HG03575 (cell line): ENCODE measurements at regions not wholly inside any gene's neighbourhood (a gene's known extent, or its start where the extent isn't known, plus 50 kb on each side); places are given as distances from the start of the nearest gene placed in this dataset.
"Not testable (repeated sequence)": the region's sequence is repeated elsewhere in the genome, so short reads cannot be mapped to it uniquely, and the experiment has no call there.

Source experiments
- ATAC-seq: cut with Tn5 transposase; IDR thresholded peaks from one replicate; pipeline ENCODE4 v1.9.1; 2021; ENCODE audit not compliant: unreplicated experiment, insufficient number of reproducible peaks, low FRiP score; ENCODE audit errors: extremely low read depth

DNA sequence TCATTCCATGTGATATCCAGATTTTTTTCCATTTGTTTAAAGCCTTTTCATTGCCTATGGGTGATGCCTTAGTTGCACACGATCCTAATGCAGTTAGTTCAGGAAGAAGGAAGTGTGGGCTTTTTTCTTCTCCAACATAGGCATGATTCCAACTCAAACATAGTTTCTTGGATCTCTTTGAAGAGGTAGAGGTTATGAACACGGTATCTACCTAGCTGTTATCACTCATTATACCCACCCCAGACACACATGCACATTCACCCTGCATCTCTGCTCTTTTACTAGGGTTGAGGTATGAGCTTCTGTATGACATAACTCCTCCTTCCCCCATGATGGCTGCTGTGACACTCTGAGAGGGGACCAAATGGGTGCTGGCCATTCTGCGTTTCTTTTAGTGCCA lies 122.1 kb upstream of the ZNF648 start:
- ATAC-seq = no peak

DNA sequence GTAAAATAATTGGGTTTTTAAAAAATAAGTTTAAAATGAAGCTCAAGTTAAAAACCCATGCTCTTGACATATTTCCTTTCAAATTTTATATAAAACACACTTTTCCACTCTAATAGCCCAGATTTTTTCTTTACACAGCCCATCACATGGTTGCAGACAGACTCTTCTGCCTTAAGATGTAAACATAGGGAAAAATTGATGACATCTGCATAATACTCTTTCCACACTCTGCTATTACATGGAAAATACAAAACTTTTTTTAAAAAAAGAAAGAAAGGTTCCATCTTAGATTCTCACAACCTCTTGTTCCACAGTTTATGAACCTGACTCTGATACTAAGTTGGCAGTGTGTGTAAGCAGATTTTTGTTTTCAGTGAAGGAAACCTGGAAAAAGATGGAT lies 120.8 kb upstream of the ZNF648 start:
- no peak for ATAC-seq

DNA sequence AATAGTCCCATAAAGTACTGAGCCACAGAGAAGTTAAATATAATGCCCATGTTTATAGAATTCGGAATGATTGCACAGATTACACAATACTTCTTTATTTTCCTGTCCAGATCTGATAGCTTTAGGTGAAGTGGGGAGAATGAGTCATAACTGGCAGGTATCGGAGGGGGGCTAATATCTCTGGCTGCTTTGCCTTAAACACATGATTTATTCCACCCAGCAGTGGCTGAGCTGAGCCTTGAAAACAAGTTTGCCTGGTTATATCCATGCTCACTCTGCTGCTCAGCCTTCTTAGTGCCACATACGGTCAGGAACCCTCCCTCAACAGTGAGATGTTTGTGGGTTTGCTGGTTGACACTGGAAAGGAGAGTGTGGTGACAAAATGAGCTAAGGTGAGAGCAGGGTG lies 119.7 kb upstream of the ZNF648 start:
- ATAC-seq = no peak

DNA sequence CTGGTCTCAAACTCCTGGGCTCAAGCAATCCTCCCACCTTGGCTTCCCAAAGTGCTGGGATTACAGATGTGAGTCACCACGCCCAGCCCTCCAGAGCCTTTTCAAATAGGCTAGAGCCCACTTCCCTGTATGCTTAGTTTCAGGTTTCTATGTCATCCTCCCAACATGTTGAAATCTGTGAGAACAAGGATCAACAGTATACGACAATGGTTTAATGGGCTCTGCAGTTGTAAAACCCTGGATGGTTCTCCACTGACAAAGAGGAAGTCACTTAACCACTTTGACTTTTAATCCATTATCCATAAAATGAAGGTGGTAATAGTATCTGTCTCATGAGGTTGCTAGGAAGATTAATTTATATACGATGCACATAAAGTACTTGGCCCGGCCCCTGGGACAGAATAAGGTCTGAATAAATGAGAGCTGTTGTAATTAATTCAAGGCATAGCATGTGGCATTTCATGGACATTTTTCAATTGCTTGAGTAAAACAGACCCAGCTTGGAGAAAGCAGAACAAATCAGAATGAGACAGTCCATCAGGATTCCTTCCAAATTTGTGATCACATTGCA lies 113.9 kb upstream of the ZNF648 start:
- ATAC-seq = no peak

DNA sequence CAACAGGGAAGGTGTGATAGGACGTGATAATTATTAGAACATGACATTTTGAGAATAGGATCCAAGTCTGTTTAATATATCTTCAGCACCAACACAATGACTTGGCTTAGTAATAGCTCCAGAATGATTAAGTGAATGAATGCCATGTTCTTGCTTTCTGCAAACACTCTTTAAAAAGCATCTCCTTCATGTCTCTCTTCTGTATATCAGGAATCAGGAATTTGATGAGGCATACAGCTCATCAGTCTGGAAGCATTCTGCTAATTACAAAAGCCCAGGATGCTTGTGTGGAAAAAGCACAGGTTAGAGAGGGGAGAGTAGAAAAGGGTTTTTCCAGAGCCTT lies 113.0 kb upstream of the ZNF648 start:
- ATAC-seq = no peak

DNA sequence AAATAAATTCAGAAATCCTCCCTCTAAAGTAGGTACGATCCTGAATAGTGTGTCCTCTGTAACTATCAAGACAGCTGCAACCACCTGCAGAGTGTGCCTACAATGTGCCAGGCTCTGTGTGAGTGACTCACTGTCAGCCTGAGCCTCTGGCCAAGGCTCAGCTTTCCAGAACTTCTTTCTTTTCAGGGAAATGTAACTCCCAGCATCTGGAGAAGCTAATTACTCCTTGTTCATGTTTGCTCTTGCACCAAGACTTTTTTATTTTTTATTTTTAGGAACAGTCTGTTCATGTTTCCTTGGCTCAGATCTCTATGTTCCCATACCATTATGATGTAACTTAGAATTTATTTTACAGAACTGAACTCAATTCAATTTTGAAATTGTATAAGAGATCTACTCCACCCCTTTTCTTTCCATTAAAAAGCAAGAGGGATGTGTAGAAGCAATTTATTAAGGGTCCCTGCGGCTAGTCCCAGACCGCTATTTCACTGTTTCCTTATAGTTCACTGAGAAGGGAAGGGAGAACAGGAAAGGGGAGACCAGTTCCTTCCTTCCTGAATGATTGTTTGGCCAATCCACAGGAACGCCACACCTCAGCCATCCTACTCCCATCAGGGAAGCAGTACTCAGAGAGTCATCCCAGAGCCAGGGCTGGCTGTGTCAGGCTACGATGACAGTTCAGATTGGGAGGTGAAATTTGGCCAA lies 112.4 kb upstream of the ZNF648 start:
- no peak for ATAC-seq

DNA sequence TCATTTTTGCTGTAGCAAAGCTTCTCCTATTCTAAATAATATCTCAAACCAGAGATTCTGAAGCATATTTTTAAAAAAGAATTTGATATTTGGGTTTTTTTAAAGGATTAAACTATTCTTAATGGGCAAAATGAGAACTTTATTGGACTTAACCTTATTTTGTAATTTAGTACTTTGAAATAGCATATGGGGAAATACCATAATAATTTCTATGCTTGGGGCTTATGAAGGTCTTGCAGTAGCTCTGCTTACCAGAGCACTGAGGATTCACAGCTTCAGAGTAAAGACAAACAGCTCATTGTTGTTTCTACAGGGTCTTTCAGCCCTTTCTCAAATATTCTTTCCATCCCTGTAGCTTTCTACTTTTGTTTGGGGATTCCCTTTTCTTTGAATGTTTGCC lies 111.2 kb upstream of the ZNF648 start:
- no peak for ATAC-seq

DNA sequence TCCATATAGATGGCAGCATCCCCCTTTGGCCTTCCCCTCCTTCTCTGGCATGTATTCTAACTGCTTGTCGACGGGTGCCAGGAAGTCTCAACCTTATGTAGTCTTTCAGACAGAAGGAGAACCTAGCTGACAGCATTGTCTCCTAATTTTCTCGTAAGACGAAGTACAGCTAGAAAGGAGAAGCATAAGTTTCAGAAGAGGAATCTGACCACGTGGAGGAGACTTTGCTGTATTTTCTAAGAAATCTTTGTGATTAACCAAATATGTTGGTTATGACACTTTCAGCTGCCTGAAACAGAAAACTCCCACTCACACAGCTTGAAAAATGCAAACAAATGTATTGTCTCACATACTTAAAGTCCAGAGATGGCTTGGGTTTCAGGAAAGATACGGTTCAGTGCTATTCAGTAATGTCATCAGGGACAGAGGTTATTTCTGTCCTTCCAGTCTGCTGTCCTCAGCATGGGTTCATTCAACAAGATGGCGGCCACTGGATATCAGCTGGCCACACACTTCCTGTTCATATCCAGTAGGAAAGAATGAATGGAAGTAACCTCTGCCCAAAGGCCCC lies 109.5 kb upstream of the ZNF648 start:
- no peak for ATAC-seq

DNA sequence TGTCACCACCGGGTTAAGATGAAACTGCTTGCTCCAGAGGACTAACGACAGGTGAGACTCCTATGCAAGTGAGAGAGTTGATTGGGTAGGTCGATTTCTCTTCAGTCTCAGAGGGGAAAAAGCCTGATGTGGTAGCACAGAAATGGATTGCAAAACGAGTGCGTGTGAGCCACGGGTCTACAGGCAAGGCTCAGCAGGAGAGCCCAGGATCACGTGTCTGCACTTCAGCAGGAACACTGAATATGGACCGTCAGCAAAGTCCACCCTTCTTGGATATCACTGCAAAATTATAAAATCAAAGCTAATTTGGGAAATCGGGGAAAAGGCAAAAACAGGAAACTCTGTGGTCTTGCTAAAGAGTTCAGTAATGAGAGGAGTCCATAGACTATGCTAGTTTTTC lies 107.7 kb upstream of the ZNF648 start:
- no peak for ATAC-seq

DNA sequence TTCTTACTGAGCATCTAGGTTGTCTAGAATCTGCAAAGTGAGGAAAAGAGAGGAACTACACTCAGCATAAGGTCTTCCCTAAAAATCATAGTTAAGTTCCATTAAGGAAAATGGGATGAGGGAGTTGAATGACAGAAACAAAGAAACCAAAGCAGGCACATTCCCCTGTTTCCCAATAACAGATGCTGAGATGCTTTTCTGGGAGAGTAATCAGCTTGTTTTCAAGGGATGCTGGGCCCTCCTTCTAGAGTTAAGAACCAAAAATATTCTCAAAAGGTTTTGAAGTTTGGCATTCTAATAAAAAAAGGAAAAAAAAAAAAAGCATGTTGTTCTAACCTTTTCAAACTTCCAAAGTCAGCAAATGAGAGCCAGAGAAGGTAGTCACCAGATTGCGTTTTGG lies 105.2 kb upstream of the ZNF648 start:
- ATAC-seq = no peak

DNA sequence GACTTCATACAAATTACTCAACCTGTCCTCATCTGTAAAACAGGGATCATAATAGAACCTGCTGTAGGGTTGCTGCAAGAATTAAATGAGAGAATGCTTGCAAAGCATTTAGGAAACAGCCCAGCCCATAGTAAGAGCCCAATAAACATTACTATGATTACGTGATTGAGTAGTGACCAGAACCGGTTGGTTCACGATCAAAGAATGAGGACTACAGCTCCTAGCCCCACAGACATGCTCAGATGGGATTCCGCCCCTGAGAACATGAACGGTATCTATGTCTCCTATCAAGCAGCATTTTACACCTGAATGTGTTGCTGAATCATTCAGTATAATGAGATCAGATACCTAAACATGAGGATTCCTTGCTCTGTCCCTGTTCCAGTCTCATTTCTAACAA lies 104.8 kb upstream of the ZNF648 start:
- no peak for ATAC-seq

DNA sequence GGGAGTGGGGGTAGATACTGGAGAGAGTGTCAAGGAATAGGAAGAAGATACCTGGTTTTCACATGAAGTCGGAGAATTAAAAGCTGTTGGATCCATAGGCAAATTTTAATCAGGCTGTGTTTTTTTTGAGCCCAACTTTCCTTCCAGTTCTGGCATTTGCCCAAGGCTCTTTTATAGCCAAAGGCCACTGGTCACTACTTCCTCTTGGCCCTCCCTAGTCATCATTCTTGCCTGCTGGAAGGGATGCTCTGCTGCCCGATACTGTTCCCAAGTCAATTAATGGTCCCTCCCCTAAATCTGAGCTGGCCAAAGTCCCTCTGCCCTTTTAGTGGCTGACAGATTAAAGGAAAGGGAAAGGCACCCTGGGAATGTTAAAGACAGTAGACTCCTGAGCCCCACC lies 102.8 kb upstream of the ZNF648 start:
- ATAC-seq = no peak

DNA sequence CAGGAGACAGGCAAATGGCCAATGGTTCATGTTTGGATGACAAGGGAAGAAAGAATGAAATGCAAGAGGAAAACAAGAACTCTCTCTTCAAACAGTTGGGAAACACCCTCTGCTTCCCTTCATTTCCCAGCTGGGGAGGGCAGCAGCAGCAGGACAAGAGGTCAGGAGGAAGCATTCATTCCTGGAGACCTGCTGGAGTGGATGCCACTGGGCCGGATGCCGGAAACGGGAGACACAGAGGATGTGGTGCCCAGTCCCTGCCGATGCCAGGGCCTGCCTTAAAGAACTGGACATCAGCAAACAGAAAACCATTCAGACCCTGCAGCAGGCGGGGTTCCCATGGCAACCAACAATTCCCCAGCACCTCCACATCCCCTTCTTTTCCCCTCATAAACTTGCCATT lies 102.3 kb upstream of the ZNF648 start:
- ATAC-seq = no peak

DNA sequence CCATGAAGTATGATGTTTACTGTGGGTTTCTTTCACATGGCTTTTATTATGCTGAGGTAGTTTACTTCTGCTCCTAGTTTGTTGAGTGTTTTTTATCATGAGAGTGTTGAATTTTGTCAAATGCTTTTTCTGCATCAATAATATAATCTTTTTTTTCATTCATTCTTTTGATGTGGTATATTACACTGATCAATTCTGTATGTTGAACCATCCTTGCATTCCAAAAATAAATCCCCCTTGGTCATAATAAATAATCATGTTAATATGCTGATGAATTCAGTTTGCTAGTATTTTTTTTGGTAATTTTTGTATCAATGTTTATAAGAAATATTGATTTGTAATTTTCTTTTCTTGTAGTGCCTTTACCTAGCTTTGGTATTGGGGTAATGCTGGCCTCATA lies 97.9 kb upstream of the ZNF648 start:
- ATAC-seq = no peak

DNA sequence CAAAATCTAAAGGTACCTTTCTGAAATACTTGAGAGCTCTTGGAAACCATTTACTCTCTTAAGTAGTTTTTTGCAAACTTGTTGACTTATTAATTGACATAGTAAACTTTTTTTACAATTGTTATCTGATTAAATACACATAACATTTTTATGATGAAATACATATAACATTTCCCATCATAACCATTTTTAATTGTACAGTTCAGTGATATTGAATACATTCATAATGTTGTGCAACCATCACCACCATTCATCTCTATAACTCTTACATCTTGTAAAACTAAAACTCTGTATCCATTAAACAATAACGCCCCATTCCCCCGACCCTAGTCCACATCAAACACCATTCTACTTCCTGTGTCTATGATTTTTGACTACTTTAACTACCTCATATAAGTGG lies 95.7 kb upstream of the ZNF648 start:
- ATAC-seq = no peak

DNA sequence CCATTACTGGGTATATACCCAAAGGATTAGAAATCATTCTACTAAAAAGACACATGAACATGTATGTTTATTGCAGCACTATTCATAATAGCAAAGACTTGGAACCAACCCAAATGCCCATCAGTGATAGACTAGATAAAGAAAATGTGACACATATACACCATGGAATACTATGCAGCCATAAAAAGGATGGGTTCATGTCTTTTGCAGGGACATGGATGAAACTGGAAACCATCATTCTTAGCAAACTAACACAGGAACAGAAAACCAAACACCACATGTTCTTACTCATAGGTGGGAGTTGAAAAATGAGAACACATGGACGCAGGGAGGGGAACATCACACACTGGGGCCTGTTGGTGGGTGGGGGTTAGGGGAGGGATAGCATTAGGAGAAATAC lies 92.9 kb upstream of the ZNF648 start:
- ATAC-seq = not testable (repeated sequence)

DNA sequence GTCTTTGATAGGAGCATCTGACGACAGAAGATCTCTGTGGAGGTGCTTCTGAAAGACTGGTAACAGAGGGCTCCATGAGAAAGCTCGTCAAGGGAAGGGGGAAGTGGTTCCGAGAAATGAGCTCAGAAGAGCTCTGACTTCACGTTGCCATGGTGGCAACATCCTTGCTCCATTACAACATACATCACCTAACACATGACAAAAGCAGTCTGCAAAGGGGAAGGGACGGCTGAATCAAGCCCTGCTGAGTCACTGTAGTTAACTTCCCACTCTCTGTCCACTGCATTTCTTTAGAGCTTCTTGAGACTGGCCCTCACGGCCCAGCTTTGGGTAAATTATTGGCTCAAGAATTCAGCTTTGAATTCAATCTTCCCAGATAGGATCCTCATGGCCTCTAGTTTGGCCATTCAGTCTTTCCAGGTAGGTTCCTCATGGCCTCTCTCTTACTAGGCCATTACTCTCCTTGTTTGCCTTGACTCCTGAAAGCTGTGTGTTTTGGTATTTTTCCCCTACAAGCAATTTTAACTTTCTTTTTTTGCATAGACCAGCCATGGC lies 88.0 kb upstream of the ZNF648 start:
- no peak for ATAC-seq

DNA sequence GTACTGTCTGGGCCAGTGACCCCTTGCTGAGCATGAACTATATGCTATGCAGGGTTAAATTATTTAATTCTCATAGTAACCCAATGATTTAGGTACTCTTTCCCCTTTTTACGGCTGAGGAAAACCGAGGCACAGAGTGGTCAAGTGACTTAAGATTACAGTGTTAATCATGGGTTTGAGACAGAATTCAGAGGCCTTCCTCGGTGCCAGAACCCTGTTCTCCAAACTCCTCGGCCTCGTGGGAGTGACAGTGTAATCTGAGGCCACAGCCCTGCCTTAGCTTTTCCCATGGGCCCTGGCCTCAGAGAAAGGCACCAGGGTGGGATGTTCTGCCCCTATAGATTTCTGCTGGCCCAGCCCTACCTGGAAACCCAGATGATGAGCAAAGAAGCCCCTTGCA lies 86.4 kb upstream of the ZNF648 start:
- no peak for ATAC-seq

DNA sequence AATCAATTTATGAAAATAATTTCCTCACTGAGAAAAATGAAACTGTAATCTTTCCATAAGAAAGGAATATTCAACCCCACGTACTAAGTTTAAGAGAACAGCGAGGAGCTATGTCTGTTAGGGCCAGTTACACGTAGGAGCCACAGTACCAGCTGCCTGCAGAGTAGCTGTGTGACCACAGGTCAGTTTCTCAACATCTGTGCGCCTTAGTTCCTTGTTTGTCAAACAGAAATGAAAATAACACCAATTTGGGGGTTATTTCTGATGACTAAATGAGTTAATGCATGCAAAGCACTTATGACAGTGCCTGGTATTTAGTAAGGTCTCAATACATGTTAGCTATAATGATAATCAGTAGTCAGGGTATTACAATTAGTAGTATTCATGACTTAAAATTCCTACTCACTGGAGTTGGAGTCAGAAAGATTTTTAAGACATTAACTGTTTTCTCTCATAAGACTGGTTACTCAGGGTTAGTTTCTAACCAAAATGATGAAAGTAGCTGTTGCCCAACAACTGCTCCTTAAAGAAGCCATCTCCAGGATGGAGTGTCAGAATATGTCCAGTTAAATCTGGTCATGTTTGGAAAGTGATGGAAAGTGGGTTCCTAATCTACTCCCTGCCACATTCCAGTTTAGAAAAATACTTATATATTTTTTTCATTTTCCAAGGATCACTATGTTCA lies 85.8 kb upstream of the ZNF648 start:
- ATAC-seq = no peak

DNA sequence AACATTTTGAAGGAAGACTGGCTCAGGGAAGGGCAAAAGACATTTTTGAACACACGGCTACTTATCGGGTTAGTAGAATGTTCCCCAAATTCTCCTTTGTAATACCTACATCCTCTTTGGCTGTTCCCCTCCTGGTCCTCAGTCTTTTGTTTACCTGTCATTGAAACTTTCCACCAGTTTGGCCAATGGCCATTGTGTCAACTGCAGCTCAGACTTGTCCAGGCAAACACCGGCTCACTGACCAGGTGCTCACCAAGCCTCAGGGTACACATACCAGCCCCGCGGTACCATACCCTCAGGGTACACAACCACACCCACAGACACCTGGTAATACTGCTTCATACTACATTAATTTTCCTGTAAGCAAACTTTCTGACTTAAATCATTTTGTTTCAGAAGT lies 84.8 kb upstream of the ZNF648 start:
- ATAC-seq = no peak
